GM12892 (cell line): ENCODE measurements at regions not wholly inside any gene's neighbourhood (a gene's known extent, or its start where the extent isn't known, plus 50 kb on each side); places are given as distances from the start of the nearest gene placed in this dataset.

ENCODE experiments used
- DNase-seq: peaks from one replicate; pipeline ENCODE4 v3.0.0; 2011; ENCODE audit not compliant: insufficient read length
- FAIRE-seq: peaks from 2 replicates; lab custom pipeline; 2011; peaks lifted over from hg19 to GRCh38; lab: Jason Lieb, UNC
- POLR2A ChIP-seq: IDR thresholded peaks from 2 replicates; pipeline ENCODE4 v1.6.1; 2011; ENCODE audit warnings: low read depth, low read length, control low read depth
- POLR2AphosphoS5 ChIP-seq: IDR thresholded peaks from 2 replicates; pipeline ENCODE4 v1.6.1; 2011; ENCODE audit warnings: low read depth, low read length, control low read depth
- TAF1 ChIP-seq: IDR thresholded peaks from 2 replicates; pipeline ENCODE4 v1.6.1; 2011; ENCODE audit warnings: low read depth, mild to moderate bottlenecking, control low read depth, low read length, borderline replicate concordance

DNA sequence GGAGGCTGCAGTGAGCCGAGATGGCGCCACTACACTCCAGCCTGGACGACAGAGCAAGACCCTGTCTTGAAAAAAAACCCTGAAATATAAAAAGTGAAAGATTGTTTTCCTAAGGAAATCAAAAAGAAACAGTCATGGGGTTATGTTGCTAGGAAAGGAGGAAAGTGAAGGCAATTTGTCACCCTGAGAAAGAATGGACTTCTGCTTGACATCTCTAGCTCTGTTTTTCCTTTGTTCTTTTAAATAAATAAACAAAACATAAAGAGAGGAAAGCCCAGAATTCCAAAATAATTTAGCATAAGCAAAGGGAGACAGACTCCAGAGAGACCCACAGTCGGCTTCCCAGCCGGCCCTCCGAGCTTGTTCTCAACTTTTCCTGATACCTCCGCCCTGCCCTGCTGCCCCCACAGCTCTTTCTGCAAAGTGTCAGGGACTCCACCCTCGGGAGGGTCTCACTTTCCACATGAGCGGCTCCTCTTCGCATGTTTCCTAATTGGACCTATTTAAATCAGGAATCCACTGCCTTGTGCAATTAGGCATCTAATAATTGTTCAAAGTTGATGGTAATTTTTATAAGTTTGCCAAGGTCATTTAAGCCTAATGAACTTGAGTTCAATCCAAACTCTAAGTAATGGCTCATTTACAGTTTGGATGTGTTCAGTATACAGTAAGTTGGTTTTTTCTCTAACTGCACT is 49.8 kb upstream of the COPS8 start:
- no peak for TF ChIP-seq POLR2AphosphoS5
- TF ChIP-seq TAF1: no peak
- no peak for TF ChIP-seq POLR2A

More for the DNA sequence above, 49.8 kb upstream of the COPS8 start:
- no peak for FAIRE-seq
- DNase-seq: no peak
